HG02588 (cell line): ENCODE measurements at regions not wholly inside any gene's neighbourhood (a gene's known extent, or its start where the extent isn't known, plus 50 kb on each side); places are given as distances from the start of the nearest gene placed in this dataset.

Experiments
- ATAC-seq: cut with Tn5 transposase; IDR thresholded peaks from one replicate; pipeline ENCODE4 v1.9.1; 2021; ENCODE audit warnings: mild to moderate bottlenecking, moderate library complexity; ENCODE audit not compliant: unreplicated experiment

- no peak for ATAC-seq
Measured at GRCh38 chr6:22804620-22805261, 235.4 kb downstream of the HDGFL1 start.

- ATAC-seq: no peak
Measured at GRCh38 chr6:22807261-22807660, 237.9 kb downstream of the HDGFL1 start.

DNA sequence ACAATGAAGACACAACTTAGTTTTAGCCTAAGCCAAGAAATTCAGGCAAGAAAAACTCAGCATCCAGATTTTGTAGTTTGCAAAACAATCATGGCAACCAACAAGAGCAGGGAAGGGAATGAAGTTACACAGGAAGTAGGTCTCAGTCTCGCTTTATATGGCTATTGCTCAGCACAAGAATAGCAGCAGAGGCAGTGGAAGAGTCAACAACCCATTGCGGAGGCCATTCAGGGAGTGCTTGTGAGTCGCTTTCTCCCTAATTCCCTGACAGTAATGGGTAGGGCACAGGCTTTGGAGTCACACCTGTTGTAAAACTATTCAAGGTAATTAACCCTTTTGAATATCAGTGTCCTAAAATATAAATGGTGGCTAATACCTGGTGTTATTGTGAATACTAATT lies 238.5 kb downstream of the HDGFL1 start:
- ATAC-seq: no peak

DNA sequence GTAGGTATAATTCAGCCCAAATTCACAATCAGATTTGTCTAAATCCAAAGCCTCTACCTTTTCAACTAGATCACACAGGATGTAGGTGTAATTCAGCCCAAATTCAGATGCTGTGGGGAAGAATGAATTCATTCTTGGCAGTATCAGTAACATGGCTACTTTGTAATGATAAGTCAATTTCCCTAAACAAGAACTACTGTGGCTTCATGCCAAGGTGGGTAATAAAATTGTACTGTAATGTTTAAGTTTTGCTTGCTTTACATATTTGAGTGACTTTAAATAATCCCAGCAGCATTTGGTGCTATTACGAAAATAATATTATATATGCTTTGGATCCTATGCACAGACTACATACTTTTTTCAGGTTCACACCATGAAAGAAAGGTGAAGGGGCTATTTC lies 239.1 kb downstream of the HDGFL1 start:
- ATAC-seq: no peak

GRCh38 chr6:22809370-22809769 lies 240.0 kb downstream of the HDGFL1 start:
- ATAC-seq: no peak

- no peak for ATAC-seq
Measured at GRCh38 chr6:22819209-22819608, 249.8 kb downstream of the HDGFL1 start.

DNA sequence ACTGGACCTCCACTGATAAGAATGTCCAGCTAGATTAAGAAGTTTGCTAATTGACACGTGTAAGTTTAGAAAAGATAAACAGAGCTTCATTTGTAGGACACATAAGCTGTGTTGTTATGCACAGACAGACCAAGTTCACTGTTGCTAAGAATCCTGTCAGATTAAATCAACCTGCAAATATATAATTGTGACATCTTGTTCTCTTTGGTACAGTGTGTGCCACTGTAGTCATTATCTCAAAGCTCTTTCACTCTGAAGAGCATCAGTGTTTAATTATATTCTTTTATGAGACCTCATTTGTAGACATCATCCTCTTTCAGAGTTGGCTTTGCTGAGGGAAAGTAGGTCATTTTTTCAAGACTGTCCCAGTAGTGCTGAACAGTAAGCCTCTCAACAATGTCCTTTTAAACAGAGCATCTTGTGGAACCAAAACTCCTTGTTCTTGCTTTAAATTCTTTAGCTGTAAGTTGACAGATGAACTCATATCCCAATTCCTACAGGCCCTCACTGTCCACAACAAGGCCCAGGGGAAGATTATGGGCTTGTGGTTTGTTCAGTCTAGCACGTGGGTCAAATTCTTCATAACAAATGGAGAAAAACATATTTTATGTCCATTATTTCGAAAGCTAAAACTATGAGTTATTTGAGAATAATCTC lies 252.4 kb downstream of the HDGFL1 start:
- no peak for ATAC-seq

- ATAC-seq: no peak
Measured at GRCh38 chr6:22825210-22825609, 255.8 kb downstream of the HDGFL1 start.

- no peak for ATAC-seq
Measured at GRCh38 chr6:22826961-22827360, 257.6 kb downstream of the HDGFL1 start.

DNA sequence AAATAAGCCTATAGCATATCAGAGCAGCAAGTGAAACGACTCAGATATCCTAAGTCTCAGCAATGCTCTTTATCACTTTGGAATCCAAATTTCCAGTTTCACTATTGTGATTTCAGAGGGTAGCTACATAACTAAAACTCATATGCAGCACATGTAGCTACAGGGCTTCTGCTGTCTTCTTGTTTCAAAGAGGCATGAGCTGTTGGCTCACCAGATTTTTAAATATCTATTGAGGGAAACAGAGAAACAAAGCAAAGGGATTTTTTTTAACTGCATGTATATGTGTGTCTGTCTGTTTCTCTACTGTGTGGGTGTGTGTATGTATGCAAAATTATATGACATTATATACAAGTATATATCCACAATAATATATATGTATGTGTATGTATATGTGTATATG lies 258.4 kb downstream of the HDGFL1 start:
- no peak for ATAC-seq

DNA sequence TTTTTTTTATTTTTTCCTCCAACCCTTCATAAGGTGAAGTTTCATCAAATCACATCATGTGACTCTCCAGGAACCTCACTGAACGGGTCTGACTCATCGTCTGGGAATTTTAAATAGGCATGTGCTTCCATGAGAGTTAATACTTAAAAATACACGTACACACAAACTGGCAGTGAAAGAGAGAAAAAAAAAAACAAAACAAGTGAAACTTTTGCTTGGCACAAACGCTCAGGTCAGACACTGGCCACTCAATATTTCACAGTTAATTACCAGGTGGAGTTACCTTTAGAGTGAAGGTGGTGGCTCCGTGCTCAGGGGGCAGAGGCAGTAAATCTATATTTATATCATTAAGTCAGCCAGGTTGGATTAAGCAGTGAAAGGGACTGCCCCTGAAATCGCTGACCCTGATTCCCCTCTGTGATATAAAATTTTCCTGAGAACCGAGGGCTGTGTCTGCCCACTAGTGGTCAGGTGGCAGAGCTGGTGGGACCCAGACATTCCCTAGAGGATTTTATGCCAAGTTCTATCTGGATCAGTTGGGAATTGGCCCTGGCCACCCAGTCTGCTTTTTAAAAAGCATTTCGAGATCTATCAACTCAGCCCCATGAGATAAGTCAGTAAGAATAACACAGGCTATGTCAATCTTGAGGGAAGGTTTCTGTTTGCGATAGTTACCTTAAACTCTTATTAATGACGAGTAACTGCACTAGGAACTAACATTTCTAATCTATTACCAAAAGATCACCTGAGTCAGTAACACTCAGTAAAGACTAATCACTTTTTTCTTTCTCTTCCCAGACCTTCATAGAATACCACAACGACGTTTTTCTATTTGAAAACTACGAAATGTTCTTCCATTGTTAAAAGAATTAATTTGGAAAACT lies 259.1 kb downstream of the HDGFL1 start:
- no peak for ATAC-seq

GRCh38 chr6:22829070-22829469 lies 259.7 kb downstream of the HDGFL1 start:
- no peak for ATAC-seq

- ATAC-seq: no peak
Measured at GRCh38 chr6:22830463-22830862, 261.1 kb downstream of the HDGFL1 start.

DNA sequence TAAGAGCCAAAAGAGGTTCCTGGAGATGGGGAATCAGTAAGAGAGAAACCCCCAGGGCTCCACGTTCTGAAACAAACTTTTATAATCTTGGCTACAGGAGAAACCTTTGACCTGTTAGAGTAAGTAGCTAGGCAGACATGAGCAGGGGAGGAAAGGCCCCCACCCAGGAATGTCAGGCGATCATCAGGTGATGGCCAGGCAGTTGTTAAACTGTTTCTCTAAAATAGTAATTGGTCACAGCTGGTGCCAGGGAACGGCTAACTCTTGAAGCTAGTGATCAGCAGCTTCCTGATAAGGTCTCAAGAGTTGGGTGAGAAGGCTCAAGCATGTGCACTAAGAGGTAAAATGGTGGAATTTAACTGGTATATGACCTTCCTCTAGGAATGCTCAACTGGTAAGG lies 263.8 kb downstream of the HDGFL1 start:
- ATAC-seq: no peak

DNA sequence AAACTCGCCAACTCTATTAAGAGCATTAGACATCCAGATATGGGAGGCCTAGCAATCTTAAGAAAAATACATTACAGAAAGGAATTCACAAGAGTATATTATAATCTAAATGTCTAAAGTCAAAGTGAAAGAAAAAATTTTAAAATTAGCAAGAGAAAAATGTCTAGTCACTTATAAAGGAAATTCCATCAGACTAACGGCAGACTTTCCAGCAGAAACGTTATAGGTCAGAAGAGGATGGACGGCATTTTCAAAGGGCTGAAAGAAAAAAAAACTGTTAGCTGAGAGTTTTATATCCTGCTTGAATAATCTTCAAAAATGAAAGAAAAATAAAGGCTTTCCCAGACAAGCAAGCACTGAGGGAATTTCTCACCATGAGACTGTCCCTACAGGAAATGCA lies 269.0 kb downstream of the HDGFL1 start:
- no peak for ATAC-seq

GRCh38 chr6:22845467-22845866 lies 276.1 kb downstream of the HDGFL1 start:
- no peak for ATAC-seq

DNA sequence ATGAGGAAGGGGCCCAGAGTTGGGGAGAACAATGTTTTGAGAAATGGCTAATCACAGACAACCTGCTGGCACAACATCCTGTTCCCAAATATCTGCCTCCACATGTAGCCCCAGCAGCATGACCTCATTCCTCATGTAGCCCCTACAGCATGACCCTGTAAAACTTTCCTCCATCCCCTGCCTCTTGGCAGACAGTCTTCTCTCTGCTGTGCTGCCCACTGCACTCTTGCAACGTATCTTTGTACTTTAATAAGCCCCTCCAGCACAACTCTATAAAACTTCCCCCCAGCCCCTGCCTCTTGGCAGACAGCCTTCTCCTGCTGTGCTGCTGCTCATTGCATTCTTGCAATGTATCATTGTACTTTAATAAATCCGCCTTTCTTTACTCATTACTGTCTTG lies 278.8 kb downstream of the HDGFL1 start:
- no peak for ATAC-seq

- no peak for ATAC-seq
Measured at GRCh38 chr6:22849921-22850320, 280.6 kb downstream of the HDGFL1 start.

- ATAC-seq: no peak
Measured at GRCh38 chr6:22852101-22852500, 282.7 kb downstream of the HDGFL1 start.

- ATAC-seq: no peak
Measured at GRCh38 chr6:22873513-22874136, 304.3 kb downstream of the HDGFL1 start.

GRCh38 chr6:22875845-22876244 lies 306.5 kb downstream of the HDGFL1 start:
- no peak for ATAC-seq

- ATAC-seq: no peak
Measured at GRCh38 chr6:22878324-22878701, 308.9 kb downstream of the HDGFL1 start.
